SJSA1 (cell line): ENCODE measurements at regions not wholly inside any gene's neighbourhood (a gene's known extent, or its start where the extent isn't known, plus 50 kb on each side); places are given as distances from the start of the nearest gene placed in this dataset.

Experiments
- DNase-seq, 2 experiments: peaks; one replicate each; pipeline ENCODE4 v3.0.0-alpha.2; 2015 to 2020; ENCODE audit warnings: low spot score in 2 of 2, low read depth in 1 of 2
- H3K27ac ChIP-seq: fragments of 250-450 bp; sonication (Bioruptor Pico); 2 replicates; pipeline ENCODE4 v1.5.1; 2020; ENCODE audit warnings: mild to moderate bottlenecking, moderate library complexity
- H3K27me3 ChIP-seq: fragments of 250-450 bp; sonication (Bioruptor Pico); replicated peaks from 2 replicates; pipeline ENCODE4 v1.5.1; 2020; ENCODE audit warnings: mild to moderate bottlenecking, moderate library complexity
- H3K36me3 ChIP-seq: fragments of 250-450 bp; sonication (Bioruptor Pico); 2 replicates; pipeline ENCODE4 v1.5.1; 2020; ENCODE audit warnings: mild to moderate bottlenecking
- H3K4me1 ChIP-seq: fragments of 250-450 bp; sonication (Bioruptor Pico); replicated peaks from 2 replicates; pipeline ENCODE4 v1.6.1; 2021; ENCODE audit warnings: mild to moderate bottlenecking
- H3K4me3 ChIP-seq: fragments of 250-450 bp; sonication (Bioruptor Pico); 2 replicates; pipeline ENCODE4 v1.5.1; 2020; ENCODE audit warnings: mild to moderate bottlenecking
- H3K9me3 ChIP-seq: fragments of 250-450 bp; sonication (Bioruptor Pico); replicated peaks from 2 replicates; pipeline ENCODE4 v1.5.1; 2020; ENCODE audit warnings: mild to moderate bottlenecking

DNA sequence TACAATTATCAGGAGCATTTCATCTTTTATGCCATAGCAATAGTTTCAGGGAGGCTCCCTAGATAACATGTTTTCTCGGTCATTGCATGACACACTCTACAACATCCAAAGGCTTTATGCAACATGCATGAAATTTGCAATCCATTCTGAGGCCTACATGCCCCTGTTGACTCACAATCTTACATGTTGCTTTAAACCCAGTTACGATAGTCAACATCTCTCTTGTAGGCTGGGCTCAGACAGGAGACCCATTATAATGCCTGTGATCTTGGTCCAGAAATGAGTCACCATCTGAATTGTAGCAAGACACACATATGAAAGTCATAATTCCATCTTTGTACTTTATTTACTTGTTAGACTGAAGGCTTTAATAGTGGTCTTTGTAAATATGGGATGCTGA lies 1050.3 kb upstream of the AMELY start:
- H3K36me3 ChIP-seq = no peaks in the 10 kb centered on the region
- no peak overlapping the region for H3K4me3 ChIP-seq
- no peaks in the 10 kb centered on the region for H3K27me3 ChIP-seq
- H3K9me3 ChIP-seq = no peaks in the 10 kb centered on the region
- no peak for DNase-seq
- no peak overlapping the region for H3K27ac ChIP-seq
- no peaks in the 10 kb centered on the region for H3K4me1 ChIP-seq

DNA sequence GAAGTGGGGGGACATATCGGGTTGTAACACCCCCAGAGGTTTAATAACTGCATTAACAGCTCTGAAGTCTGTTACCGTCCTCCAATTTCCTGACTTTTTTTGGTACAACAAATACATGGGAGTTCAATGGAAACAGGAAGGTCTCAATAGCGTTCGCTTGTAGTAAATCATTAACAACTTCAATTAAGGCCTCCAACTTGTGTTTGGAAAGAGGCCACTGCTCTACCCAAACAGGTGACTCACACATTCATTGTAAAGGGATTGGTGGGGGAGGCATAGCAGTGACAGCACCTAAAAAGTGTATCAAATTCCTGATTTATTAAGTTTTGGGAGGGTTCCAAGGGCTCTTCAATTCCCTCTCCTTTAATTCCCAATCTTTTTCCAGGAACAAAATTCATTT lies 1046.2 kb upstream of the AMELY start:
- Histone ChIP-seq H3K4me1 (no peaks in the 10 kb centered on the region), H3K27ac (no peak overlapping the region), H3K4me3 (no peak overlapping the region), H3K36me3 (no peaks in the 10 kb centered on the region), H3K9me3 (no peaks in the 10 kb centered on the region), H3K27me3 (no peaks in the 10 kb centered on the region)
- DNase-seq = no peak

DNA sequence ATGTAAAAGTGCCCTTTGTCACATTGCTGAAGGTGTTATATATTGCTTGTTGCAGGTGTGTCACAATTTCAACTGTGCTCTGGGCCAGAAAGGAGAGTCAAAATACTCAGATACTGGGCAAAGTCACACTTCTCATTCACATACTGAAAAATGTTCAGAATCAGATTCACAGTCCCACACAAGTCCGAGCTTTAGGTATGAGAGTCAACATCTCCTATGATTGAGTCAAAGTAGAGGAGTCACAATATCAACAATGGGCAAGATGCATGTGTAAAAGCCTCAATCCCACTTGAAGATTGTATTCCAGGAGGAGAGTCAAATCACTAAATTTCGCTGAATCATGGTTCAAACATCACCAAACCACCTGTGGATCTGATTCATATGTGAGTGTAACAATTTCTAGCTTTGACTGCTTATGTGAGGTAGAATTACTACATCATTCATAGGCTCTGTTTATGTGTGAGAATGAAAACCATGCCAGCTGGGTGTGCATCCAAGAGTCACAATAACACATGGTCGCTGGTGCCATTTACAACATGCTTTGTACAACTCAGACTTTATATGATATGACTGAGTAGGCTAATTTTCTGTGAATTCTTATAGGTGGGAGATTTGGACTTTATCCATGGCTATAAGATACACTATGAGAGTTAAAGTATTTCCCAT lies 1039.8 kb upstream of the AMELY start:
- DNase-seq = no peak
- Histone ChIP-seq H3K27ac (no peak overlapping the region), H3K27me3 (no peaks in the 10 kb centered on the region), H3K36me3 (no peaks in the 10 kb centered on the region), H3K9me3 (no peaks in the 10 kb centered on the region), H3K4me3 (no peak overlapping the region), H3K4me1 (no peaks in the 10 kb centered on the region)

DNA sequence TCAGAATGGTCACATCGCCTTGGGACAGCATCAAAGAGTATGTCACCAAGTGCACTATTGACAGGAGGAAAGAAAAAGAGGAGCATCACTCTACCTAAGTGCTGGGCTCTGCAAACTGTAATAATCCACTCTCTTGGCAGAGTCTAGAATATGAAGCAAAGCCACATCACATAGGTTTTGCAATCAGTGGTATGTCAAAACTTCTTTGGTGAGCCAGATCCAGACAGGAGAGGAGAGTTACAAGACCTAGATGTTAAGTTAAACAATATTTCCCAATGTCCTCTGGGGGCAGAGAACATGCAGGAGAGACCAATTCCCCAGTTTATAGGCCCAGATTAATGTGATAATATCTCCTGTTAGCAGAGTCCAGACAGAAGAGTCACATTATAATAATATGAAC lies 1032.6 kb upstream of the AMELY start:
- Histone ChIP-seq H3K4me3 (no peak overlapping the region), H3K27ac (no peak overlapping the region), H3K9me3 (no peaks in the 10 kb centered on the region), H3K36me3 (no peaks in the 10 kb centered on the region), H3K4me1 (no peaks in the 10 kb centered on the region), H3K27me3 (no peaks in the 10 kb centered on the region)
- DNase-seq = no peak

DNA sequence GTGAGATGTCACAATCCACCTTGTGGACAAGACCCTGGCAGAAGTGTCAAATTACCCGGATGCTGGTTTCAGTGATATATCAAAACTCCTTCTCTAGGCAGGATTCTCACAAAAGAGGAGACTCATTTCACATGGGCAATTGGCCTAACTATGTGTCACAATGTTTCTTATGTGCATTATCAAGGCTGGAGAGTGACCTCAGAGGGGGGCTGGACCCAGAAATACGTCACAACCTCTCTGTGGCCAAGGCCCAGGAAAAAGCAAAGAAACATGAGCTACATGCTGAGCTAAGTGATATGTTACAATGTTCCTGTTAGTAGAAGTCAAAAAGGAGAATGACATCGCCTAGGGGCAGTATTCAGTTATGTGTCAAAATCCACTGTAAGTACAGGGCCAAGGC lies 1031.2 kb upstream of the AMELY start:
- no peak overlapping the region for H3K4me3 ChIP-seq
- no peaks in the 10 kb centered on the region for H3K27me3 ChIP-seq

DNA sequence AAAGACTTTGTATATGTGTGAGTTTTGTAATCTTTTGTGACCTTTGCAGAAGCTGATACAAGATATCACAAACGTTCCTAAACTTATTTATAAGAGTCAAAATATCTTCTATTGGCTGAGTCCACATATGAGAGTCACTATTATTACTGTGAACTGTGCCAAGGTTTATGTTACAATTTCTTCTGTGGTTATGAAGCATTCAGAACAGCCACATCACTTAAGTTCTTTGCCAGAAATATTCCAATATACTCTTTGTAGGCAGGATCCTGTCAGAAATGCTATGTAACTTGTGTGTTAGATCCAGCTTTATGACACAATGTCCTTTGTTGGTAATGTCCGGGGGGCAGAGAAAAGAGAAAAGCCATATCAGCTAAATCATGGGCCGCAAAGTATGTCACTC lies 1030.3 kb upstream of the AMELY start:
- no peaks in the 10 kb centered on the region for H3K36me3 ChIP-seq
- H3K4me3 ChIP-seq = no peak overlapping the region
- no peak overlapping the region for H3K27ac ChIP-seq
- H3K4me1 ChIP-seq = no peaks in the 10 kb centered on the region
- DNase-seq = no peak
- no peaks in the 10 kb centered on the region for H3K27me3 ChIP-seq
- H3K9me3 ChIP-seq = no peaks in the 10 kb centered on the region

More for the DNA sequence above, 1031.2 kb upstream of the AMELY start:
- Histone ChIP-seq H3K27ac (no peak overlapping the region), H3K36me3 (no peaks in the 10 kb centered on the region), H3K4me1 (no peaks in the 10 kb centered on the region), H3K9me3 (no peaks in the 10 kb centered on the region)
- no peak for DNase-seq

DNA sequence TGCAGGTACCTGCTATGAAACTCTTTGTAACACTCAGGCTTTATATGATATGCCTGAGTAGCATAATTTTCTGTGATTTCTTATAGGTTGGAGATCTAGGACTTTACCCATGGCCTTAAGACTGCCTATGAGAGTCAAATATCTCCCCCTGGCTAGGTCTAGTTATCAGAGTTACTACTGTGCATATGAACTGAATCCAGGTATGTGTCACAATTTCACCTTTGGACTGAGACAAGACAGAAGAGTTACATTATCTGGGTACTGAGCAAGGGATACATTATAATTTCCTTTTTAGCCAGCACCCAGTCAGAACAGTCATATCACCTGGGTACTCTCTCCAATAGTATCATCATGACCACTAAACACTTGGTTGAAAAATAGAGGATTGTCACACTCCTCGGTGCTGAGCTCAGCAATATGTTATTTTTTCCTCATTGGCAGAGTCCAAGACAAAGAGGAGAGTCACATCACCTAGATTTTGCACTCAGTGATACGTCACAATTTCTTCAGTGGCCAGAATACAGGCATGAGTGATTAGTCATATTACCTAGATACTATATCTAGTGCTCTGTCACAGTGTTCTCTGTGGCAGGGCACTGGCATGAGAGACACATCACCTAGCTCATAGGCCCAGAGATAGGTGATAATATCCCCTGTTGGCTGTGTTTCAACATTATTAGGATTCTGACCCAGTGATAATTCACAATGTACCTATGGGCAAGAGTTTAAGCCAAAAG lies 1027.6 kb upstream of the AMELY start:
- no peaks in the 10 kb centered on the region for H3K36me3 ChIP-seq
- H3K9me3 ChIP-seq = no peaks in the 10 kb centered on the region
- H3K4me1 ChIP-seq = peaks cover 4% of the 10 kb centered on the region; the same call in 1 of the 2 replicates
- no peak overlapping the region for H3K27ac ChIP-seq
- H3K27me3 ChIP-seq = no peaks in the 10 kb centered on the region
- no peak for DNase-seq
- no peak overlapping the region for H3K4me3 ChIP-seq

DNA sequence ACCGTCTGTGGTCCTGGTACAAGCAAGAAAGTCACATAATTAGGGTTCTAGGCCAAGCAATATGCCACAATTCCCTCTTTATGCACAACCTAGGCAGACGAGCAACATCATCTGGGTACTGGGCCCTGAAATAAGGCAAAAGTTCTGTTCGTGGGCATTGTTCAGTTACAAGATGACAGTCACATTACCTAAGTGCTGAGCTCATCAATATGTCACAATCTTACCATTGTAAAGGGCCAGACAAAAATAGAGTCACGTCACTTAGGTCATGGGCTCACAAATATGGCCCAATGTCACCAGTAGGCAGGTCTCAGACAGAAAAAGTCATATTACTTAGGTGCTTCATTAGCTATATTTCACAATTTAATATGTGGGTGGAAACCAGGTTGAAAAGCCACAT lies 1025.3 kb upstream of the AMELY start:
- H3K27ac ChIP-seq = no peak overlapping the region
- H3K4me3 ChIP-seq = no peak overlapping the region
- no peaks in the 10 kb centered on the region for H3K9me3 ChIP-seq
- H3K4me1 ChIP-seq = peaks cover 4% of the 10 kb centered on the region; the same call in 1 of the 2 replicates
- H3K27me3 ChIP-seq = no peaks in the 10 kb centered on the region
- no peak for DNase-seq
- no peaks in the 10 kb centered on the region for H3K36me3 ChIP-seq

DNA sequence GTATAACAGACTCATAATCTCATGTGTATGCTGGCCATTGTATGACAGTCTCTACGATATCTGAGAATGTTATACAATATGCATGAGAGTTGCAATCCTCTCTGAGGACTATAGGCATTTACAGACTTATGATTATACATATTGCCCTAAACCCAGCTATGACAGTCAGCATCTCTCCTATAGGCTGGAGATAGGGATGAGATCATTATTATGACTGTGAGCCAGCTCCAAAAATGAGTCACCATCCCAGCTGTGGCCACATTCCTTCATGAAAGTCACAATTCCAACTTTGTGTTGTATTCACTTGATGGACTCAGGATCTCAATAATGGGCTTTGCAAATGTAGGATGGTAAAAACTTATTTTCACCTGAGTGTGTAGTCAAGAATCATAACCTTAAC lies 1024.5 kb upstream of the AMELY start:
- Histone ChIP-seq H3K27me3 (no peaks in the 10 kb centered on the region), H3K27ac (no peak overlapping the region), H3K4me3 (no peak overlapping the region), H3K36me3 (no peaks in the 10 kb centered on the region), H3K9me3 (no peaks in the 10 kb centered on the region), H3K4me1 (peaks cover 4% of the 10 kb centered on the region; the same call in 1 of the 2 replicates)
- DNase-seq = peak; percentile 15 to 35

DNA sequence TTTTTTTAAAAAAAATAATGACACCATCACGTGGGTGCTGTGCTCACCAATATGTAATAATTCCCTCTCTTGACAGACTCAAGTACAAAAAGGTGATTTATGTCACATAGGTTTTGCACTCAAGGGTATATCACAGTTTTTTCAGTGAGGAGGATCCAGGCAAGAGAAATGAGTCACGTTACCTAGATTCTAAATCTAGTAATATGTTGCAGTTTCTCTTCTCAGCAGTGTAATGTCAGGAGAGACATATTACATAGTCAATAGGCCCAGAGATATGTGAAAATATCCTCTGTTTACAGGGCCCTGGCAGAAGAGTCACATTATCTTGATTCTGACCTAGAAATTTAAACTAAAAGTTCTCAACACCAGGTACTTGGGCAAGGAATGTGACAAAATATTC lies 1024.1 kb upstream of the AMELY start:
- H3K9me3 ChIP-seq = no peaks in the 10 kb centered on the region
- no peaks in the 10 kb centered on the region for H3K27me3 ChIP-seq
- peaks cover 4% of the 10 kb centered on the region; the same call in 1 of the 2 replicates for H3K4me1 ChIP-seq
- H3K27ac ChIP-seq = no peak overlapping the region
- no peaks in the 10 kb centered on the region for H3K36me3 ChIP-seq
- H3K4me3 ChIP-seq = no peak overlapping the region
- no peak for DNase-seq

DNA sequence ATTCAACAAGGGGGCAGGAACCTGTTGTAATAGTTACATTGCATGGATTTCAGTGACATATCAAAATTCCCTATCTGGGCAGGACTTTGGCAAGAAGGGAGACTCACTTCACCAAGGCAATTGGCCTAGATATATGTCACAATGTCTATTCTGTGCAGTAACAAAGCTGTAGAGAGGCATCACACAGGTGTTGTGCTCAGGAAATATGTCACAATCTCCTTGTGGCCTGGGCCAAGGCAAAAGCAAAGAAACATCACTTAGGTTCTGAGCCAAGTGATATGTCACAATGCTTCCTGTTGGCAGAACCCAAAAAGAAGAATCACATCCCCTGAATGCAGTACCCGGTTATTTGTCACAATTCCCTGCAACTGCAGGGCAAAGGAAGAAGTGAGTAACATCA lies 1020.9 kb upstream of the AMELY start:
- H3K4me3 ChIP-seq = no peak overlapping the region
- no peaks in the 10 kb centered on the region for H3K9me3 ChIP-seq
- H3K36me3 ChIP-seq = no peaks in the 10 kb centered on the region
- no peak overlapping the region for H3K27ac ChIP-seq
- peaks cover 4% of the 10 kb centered on the region; the same call in 1 of the 2 replicates for H3K4me1 ChIP-seq
- no peak for DNase-seq
- H3K27me3 ChIP-seq = no peaks in the 10 kb centered on the region

DNA sequence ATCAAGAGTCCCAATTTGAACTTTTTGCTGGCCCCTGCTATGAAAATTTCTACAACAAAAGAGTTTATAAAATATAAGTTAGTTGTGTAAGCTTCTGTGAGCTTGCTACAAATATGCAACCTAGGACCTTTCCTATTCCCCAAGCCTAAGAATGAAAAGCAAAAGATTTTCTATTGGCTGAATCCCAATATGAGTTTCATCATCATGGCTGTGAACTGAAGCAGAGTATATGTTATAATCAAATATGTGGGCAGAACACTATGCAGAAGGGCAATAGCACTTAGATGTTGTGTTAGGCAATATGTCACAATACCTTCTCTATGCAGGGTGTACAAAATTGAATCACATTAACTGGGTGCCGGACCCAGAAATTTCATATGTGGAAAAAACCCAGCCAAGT lies 1018.3 kb upstream of the AMELY start:
- H3K9me3 ChIP-seq = no peaks in the 10 kb centered on the region
- no peak overlapping the region for H3K27ac ChIP-seq
- H3K27me3 ChIP-seq = no peaks in the 10 kb centered on the region
- H3K4me1 ChIP-seq = no peaks in the 10 kb centered on the region
- no peaks in the 10 kb centered on the region for H3K36me3 ChIP-seq
- H3K4me3 ChIP-seq = no peak overlapping the region
- no peak for DNase-seq

DNA sequence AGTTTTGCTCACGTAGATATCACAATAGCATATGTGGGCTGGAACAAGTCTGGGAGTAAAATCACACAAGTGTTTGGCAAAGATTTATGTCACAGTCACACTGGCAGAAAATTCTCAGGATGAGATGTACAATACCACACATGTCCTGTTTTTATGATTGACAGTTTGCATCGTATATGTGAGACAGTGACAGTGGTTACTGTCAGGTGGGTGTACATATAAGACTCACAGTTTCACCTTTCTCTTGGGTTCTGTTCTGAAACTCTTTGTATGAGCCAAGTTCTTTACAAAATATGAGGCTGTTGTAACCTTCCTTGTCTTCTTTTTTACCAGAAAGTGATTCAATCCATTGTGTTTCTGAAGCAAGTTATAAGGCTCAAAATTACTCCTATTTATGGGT lies 1012.5 kb upstream of the AMELY start:
- Histone ChIP-seq H3K9me3 (no peaks in the 10 kb centered on the region), H3K27me3 (no peaks in the 10 kb centered on the region), H3K4me1 (no peaks in the 10 kb centered on the region), H3K36me3 (no peaks in the 10 kb centered on the region), H3K4me3 (no peak overlapping the region), H3K27ac (no peak overlapping the region)
- no peak for DNase-seq

DNA sequence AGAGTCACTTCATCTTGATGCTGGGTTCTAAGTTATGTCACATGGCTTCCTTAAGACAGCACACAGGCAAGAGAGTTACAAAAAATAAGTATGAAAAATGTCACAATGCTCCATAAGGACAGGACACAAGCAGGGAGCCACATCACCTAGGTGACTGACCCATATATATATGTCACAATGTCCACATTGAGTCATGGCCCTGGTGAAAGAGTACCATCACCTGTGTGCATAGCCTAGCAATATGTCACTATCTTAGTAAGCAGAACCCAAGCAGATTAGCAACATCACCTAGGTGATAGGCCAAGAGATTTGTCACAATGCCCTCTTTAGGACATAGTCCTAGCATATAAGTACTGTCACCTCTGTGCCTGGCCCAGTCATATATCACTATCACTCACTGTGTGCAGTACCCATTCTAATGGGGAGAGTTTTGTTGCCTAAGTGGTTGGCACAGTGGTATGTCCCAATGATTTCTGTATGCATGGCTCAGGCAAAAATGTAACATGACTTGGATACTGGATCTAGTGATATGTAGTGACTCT lies 1012.0 kb upstream of the AMELY start:
- no peaks in the 10 kb centered on the region for H3K36me3 ChIP-seq
- H3K27me3 ChIP-seq = no peaks in the 10 kb centered on the region
- no peak overlapping the region for H3K4me3 ChIP-seq
- DNase-seq = no peak
- no peaks in the 10 kb centered on the region for H3K9me3 ChIP-seq
- no peak overlapping the region for H3K27ac ChIP-seq
- H3K4me1 ChIP-seq = no peaks in the 10 kb centered on the region
